Tibial nerve (tissue), 4 donors: ENCODE measurements at regions not wholly inside any gene's neighbourhood (a gene's known extent, or its start where the extent isn't known, plus 50 kb on each side); places are given as distances from the start of the nearest gene placed in this dataset.

Experiments
- EP300 ChIP-seq, 2 donors: sonication (generic); formaldehyde crosslinking; IDR thresholded peaks; one replicate each; pipeline ENCODE4 v1.6.1; 2017; ENCODE audit warnings: antibody characterized with exemption in 2 of 2, mild to moderate bottlenecking in 1 of 2
- TF ChIP-seq, protein P1 (sequence below), 5 experiments: fragments of 200-600 bp in 3 of 5; fragments of 450-650 bp in 2 of 5; sonication (generic) in 3 of 5; IDR thresholded peaks; one replicate each; pipeline ENCODE4 v1.5.1; 2016 to 2019; ENCODE audit warnings: antibody characterized with exemption in 5 of 5, mild to moderate bottlenecking in 3 of 5, moderate library complexity in 2 of 5

GRCh38 chr11:11760838-11761237, 80.9 kb upstream of the USP47 start:
- TF ChIP-seq, protein P1, sequence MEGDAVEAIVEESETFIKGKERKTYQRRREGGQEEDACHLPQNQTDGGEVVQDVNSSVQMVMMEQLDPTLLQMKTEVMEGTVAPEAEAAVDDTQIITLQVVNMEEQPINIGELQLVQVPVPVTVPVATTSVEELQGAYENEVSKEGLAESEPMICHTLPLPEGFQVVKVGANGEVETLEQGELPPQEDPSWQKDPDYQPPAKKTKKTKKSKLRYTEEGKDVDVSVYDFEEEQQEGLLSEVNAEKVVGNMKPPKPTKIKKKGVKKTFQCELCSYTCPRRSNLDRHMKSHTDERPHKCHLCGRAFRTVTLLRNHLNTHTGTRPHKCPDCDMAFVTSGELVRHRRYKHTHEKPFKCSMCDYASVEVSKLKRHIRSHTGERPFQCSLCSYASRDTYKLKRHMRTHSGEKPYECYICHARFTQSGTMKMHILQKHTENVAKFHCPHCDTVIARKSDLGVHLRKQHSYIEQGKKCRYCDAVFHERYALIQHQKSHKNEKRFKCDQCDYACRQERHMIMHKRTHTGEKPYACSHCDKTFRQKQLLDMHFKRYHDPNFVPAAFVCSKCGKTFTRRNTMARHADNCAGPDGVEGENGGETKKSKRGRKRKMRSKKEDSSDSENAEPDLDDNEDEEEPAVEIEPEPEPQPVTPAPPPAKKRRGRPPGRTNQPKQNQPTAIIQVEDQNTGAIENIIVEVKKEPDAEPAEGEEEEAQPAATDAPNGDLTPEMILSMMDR (IDR thresholded peaks at IDR 0.05) = no peak
- no peak for TF ChIP-seq EP300 (IDR thresholded peaks at IDR 0.05)
